Suprapubic skin (tissue), 4 donors: ENCODE measurements at regions not wholly inside any gene's neighbourhood (a gene's known extent, or its start where the extent isn't known, plus 50 kb on each side); places are given as distances from the start of the nearest gene placed in this dataset.
A peak's percentile ranks its signal among the peaks of the same experiment; 100 is the strongest.

Experiments
- DNase-seq, 2 donors: peaks; one replicate each; pipeline ENCODE4 v3.0.0-alpha.2; 2019; ENCODE audit warnings: low spot score in 2 of 2
- H3K27ac ChIP-seq: fragments of 200-600 bp; sonication (generic); one replicate; pipeline ENCODE4 v1.5.1; 2019
- H3K27me3 ChIP-seq: fragments of 200-600 bp; sonication (generic); one replicate; pipeline ENCODE4 v1.5.1; 2019
- H3K36me3 ChIP-seq: fragments of 200-600 bp; sonication (generic); one replicate; pipeline ENCODE4 v1.5.1; 2019
- H3K4me1 ChIP-seq: fragments of 200-600 bp; sonication (generic); one replicate; pipeline ENCODE4 v1.5.1; 2019
- H3K4me3 ChIP-seq: fragments of 200-600 bp; sonication (generic); one replicate; pipeline ENCODE4 v1.5.1; 2019; ENCODE audit warnings: mild to moderate bottlenecking
- H3K9me3 ChIP-seq: fragments of 200-600 bp; sonication (generic); one replicate; pipeline ENCODE4 v1.5.1; 2019
- EP300 ChIP-seq: sonication (generic); formaldehyde crosslinking; IDR thresholded peaks from one replicate; pipeline ENCODE4 v1.6.1; 2017; ENCODE audit warnings: antibody characterized with exemption
- POLR2A ChIP-seq, 2 donors: fragments of 450-650 bp; IDR thresholded peaks; one replicate each; pipeline ENCODE4 v1.6.1; 2017; ENCODE audit warnings: antibody characterized with exemption in 2 of 2, mild to moderate bottlenecking in 2 of 2, moderate library complexity in 2 of 2
- POLR2AphosphoS5 ChIP-seq, 3 donors: sonication (generic); formaldehyde crosslinking; IDR thresholded peaks; one replicate each; pipeline ENCODE4 v1.6.1; 2017; ENCODE audit warnings: antibody characterized with exemption in 3 of 3
- WGBS: methylation state at CpG from one replicate; pipeline ENCODE4 v1.1.5; 2018; 5-methylcytosine and 5-hydroxymethylcytosine counted together
- TF ChIP-seq, protein P1 (sequence below), 2 donors: fragments of 200-600 bp in 1 of 2; fragments of 450-650 bp in 1 of 2; sonication (generic) in 1 of 2; IDR thresholded peaks; one replicate each; pipeline ENCODE4 v1.5.1; 2016 to 2019; ENCODE audit warnings: antibody characterized with exemption in 2 of 2, mild to moderate bottlenecking in 1 of 2, moderate library complexity in 1 of 2

DNA sequence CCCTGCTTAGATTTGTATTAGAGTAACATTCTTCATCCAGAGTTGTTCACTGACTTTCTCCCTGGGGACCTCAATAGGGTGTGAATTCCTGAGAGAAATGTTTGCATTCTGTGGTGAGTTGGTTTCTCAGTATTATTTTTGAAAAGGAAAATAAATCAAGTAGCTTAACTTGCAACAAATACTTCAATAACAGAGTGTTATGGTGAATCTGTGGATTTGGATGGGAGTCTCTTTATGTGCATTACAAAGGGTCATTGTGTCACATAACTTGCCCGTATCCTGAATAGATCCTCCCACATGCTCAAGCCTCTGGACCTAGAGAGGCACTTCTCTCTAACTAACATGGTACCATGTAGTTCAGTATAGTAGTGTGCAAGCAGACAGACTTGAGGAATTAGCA lies 68.4 kb upstream of the IPO9 start:
- Histone ChIP-seq H3K27ac (no peak overlapping the region), H3K4me1 (peaks cover 36% of the 10 kb centered on the region), H3K4me3 (no peak overlapping the region), H3K27me3 (no peaks in the 10 kb centered on the region), H3K36me3 (no peaks in the 10 kb centered on the region), H3K9me3 (no peaks in the 10 kb centered on the region)
- TF ChIP-seq EP300 (no peak), POLR2A (IDR thresholded peaks at IDR 0.05) (no peak), POLR2AphosphoS5 (IDR thresholded peaks at IDR 0.05) (no peak)
- TF ChIP-seq, protein P1, sequence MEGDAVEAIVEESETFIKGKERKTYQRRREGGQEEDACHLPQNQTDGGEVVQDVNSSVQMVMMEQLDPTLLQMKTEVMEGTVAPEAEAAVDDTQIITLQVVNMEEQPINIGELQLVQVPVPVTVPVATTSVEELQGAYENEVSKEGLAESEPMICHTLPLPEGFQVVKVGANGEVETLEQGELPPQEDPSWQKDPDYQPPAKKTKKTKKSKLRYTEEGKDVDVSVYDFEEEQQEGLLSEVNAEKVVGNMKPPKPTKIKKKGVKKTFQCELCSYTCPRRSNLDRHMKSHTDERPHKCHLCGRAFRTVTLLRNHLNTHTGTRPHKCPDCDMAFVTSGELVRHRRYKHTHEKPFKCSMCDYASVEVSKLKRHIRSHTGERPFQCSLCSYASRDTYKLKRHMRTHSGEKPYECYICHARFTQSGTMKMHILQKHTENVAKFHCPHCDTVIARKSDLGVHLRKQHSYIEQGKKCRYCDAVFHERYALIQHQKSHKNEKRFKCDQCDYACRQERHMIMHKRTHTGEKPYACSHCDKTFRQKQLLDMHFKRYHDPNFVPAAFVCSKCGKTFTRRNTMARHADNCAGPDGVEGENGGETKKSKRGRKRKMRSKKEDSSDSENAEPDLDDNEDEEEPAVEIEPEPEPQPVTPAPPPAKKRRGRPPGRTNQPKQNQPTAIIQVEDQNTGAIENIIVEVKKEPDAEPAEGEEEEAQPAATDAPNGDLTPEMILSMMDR (IDR thresholded peaks at IDR 0.05), result no peak
- no peak for DNase-seq
- 85% methylated on average over 1 of the region's 1 CpG for WGBS

DNA sequence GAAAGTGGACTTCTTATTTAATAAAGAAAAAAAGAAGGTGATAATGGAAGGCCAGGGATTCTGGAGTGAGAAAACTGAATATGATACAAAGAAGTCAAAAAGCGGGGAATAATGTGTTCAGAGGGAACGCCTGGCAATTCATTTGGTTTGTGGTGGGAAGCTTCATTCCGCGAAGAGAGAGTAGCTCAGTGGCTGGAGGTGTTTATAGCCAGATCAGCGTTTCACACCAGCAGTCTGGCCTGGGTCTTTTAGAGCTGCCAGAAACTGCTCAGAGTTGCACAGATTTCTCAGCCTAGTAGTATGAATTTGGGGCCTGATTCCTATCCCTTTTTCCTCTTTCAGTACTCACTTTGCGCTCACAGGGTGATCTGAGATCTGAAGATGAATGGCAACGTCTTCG lies 67.8 kb upstream of the IPO9 start:
- 73% methylated on average over 8 of the region's 8 CpGs for WGBS
- Histone ChIP-seq H3K4me3 (no peak overlapping the region), H3K9me3 (no peaks in the 10 kb centered on the region), H3K4me1 (peaks cover 42% of the 10 kb centered on the region), H3K27me3 (no peaks in the 10 kb centered on the region), H3K36me3 (no peaks in the 10 kb centered on the region), H3K27ac (no peak overlapping the region)
- no peak for DNase-seq
- TF ChIP-seq, protein P1 (IDR thresholded peaks at IDR 0.05), result no peak

DNA sequence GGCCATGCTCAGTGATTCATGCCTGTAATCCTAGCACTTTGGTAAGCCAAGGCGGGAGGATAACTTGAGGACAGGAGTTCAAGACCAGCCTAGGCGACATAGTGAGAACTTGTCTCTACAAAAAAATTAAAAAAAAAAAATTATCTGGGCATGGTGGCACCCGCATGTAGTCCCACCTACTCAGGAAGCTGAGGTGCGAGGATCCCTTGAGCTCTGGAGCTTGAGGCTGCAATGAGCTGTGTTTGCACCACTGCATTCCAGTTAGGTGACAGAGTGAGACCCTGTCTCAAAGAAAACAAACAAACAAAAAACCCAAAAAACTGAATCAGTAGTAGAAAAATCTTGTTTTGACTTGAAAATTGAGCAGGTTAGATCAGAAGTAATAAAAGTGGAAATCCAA lies 67.1 kb upstream of the IPO9 start:
- WGBS, result 95% methylated on average over 4 of the region's 4 CpGs
- Histone ChIP-seq H3K27ac (no peak overlapping the region), H3K4me1 (peaks cover 42% of the 10 kb centered on the region), H3K27me3 (no peaks in the 10 kb centered on the region), H3K36me3 (no peaks in the 10 kb centered on the region), H3K9me3 (no peaks in the 10 kb centered on the region), H3K4me3 (no peak overlapping the region)
- no peak for DNase-seq
- TF ChIP-seq POLR2AphosphoS5 (IDR thresholded peaks at IDR 0.05) (no peak), EP300 (no peak), POLR2A (IDR thresholded peaks at IDR 0.05) (no peak)
- TF ChIP-seq, protein P1 (IDR thresholded peaks at IDR 0.05), result no peak

DNA sequence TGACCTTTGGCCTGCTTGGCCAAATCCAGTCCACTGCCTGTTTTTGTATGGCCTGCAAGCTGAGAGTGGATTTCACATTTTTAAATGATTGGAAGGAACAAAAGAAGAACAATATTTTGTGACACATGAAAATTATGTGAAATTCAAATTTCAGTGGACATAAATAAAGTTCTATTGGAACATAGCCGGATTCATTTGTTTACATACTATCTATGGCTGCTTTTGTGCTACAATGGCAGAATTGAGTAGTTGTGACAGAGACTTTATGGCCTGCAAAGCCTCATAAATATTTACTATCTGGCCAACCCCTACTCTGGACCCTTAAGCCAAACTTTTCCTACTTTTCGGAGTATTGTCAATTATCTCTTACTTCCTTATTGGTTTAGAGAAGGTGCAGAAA lies 66.6 kb upstream of the IPO9 start:
- Histone ChIP-seq H3K36me3 (no peaks in the 10 kb centered on the region), H3K4me1 (peaks cover 42% of the 10 kb centered on the region), H3K4me3 (no peak overlapping the region), H3K27me3 (no peaks in the 10 kb centered on the region), H3K27ac (no peak overlapping the region), H3K9me3 (no peaks in the 10 kb centered on the region)
- TF ChIP-seq POLR2AphosphoS5 (IDR thresholded peaks at IDR 0.05) (no peak), POLR2A (IDR thresholded peaks at IDR 0.05) (no peak), EP300 (no peak)
- TF ChIP-seq, protein P1 (IDR thresholded peaks at IDR 0.05), result no peak
- 86% methylated on average over 2 of the region's 2 CpGs for WGBS
- no peak for DNase-seq

DNA sequence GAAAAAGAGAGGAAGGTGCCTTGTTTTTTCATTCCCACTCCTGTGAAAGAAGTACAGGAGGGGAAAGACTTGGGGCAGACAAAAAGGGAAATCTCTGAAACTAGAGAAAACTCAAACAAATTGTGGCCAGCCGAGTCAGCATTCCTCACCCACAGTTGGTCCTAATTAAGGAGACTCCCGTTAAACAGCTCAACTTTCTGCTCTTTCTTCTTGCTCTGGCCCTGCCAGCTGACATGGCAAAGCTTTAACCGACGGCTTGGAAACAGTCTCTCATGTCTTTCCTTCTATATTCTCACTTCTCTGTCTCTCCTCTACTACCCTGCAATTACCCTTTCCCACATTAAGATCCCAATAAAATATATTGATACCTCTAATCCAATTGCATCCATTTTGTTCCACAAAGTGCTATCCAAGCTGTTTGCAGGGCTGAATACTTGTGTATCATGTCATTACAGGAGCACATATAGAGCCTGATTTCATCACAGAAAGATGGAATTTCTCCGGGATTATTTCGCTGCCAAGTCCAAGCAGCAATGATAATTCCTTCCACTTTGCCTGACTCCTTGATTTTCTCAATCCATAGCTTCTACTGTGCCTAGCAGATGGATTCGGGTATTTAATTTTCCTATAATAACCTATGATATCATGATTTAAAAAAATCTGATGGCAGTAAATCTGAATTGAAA lies 65.4 kb upstream of the IPO9 start:
- 59% methylated on average over 7 of the region's 7 CpGs for WGBS
- Histone ChIP-seq H3K4me3 (no peak overlapping the region), H3K36me3 (no peaks in the 10 kb centered on the region), H3K27me3 (no peaks in the 10 kb centered on the region), H3K4me1 (peaks cover 40% of the 10 kb centered on the region), H3K9me3 (no peaks in the 10 kb centered on the region), H3K27ac (peak overlapping the region; percentile 2)
- DNase-seq, result no peak
- TF ChIP-seq POLR2AphosphoS5 (IDR thresholded peaks at IDR 0.05) (no peak), EP300 (no peak), POLR2A (IDR thresholded peaks at IDR 0.05) (no peak)
- TF ChIP-seq, protein P1 (IDR thresholded peaks at IDR 0.05), result no peak
